HG02840 (cell line): ENCODE measurements at regions not wholly inside any gene's neighbourhood (a gene's known extent, or its start where the extent isn't known, plus 50 kb on each side); places are given as distances from the start of the nearest gene placed in this dataset.

Source experiments
- ATAC-seq: cut with Tn5 transposase; IDR thresholded peaks from one replicate; pipeline ENCODE4 v1.9.1; 2021; ENCODE audit warnings: mild to moderate bottlenecking, moderate library complexity, moderate number of reproducible peaks; ENCODE audit not compliant: unreplicated experiment, low FRiP score

GRCh38 chr2:2762166-2762908, 431.3 kb upstream of the MYT1L start:
- ATAC-seq = no peak

GRCh38 chr2:2758793-2759367, 427.8 kb upstream of the MYT1L start:
- no peak for ATAC-seq

GRCh38 chr2:2757764-2758163, 426.7 kb upstream of the MYT1L start:
- no peak for ATAC-seq

DNA sequence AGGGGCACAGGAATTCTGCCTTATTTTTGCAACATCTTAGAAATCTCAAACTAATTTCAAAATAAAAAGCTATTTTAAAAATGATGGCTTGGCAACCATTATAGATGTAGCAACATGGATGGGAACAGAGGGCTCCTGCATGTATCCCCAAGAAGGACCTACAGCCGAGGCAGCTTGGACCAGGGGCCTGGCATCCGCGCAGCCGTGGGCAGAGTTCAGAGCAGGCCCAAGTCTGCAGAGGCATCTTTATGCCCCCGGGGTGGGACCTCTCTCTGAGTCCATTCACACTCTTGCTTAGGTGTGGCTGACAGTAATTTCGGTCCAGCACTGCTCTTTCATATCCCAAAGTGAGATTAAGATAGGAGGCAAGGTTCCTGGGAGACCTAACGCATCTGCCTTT, 425.8 kb upstream of the MYT1L start:
- ATAC-seq = no peak

- no peak for ATAC-seq
Observed at GRCh38 chr2:2755990-2756389, 424.9 kb upstream of the MYT1L start.

DNA sequence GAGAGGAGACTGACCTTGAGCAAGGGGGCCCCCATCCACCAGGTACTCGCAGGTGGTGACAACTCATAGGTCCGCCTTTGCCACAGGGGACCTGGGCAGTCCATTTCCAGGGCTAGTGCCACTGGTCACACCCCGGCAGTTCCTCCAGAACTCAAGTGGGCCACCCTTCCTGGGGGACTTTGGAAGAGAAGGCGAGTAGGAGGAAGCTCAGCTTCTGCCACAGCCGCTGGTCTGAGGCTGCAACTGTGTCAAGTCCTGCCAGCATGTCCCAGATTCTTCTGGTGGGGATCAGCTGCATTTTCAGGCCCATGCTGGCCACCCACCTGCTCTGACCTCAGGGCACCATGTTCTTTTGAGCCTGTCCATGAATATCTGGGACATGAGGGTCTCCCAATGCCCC, 423.9 kb upstream of the MYT1L start:
- ATAC-seq = no peak

GRCh38 chr2:2751715-2752315, 420.7 kb upstream of the MYT1L start:
- ATAC-seq = no peak

DNA sequence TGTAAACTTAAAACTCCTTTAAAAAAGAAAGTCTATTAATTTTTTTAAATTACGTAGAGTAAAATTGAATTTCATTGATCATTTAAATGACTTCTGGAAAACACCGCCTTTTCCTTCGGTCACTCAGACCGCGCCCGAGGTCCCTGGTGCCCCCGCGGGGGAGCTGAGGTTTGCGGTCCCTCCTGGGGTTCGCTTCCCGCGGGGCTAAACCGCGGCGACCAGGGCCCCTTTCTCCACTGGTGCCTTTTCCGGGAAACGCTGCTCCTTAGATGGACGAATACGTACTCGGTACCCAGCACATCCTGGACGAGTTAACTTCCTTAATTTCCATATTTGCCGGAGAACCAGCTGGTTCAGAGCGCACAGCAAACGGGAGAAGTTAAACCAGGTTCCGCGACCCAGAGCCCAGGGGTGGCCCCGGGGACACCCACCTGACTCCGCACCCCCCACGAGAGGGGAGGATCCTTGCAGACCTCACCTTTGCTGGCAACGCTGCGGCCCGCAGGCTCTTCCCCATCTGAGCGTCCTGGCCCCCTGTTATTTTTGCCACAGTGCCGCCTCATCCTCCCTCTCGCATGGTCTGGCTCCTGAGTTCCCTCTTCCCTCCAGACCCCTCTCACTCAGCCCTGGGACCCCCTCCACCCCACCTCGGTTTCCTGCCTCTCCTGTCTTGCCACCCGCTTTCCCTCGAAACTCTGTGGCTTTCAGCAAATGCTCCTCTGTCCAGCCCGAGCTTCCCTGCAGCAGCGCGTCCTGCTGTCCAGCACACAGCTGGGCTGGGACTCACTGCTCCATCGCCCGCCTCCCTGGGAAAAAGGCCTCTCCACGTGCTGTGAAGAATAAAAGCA, 420.0 kb upstream of the MYT1L start:
- ATAC-seq = no peak

DNA sequence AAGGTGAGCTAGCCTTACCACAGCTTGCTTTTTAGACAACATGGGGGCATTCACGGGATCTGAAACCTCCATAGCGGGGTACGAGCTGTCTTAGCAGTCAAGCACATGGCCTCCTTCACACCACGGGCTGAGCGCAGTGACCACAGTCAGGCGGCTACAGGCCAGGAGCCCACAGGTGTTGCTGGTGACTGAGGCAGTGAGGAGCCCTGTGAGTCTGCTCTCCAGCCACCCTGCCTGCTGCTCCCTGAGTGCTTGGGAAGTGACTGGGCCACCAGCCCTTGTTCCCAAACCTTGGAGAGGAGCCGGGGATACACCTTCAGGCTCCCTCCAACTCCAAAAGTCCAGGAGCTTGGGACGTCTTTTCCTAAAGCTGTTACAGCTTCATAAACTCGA, 418.1 kb upstream of the MYT1L start:
- no peak for ATAC-seq

- no peak for ATAC-seq
Observed at GRCh38 chr2:2748399-2749205, 417.5 kb upstream of the MYT1L start.

DNA sequence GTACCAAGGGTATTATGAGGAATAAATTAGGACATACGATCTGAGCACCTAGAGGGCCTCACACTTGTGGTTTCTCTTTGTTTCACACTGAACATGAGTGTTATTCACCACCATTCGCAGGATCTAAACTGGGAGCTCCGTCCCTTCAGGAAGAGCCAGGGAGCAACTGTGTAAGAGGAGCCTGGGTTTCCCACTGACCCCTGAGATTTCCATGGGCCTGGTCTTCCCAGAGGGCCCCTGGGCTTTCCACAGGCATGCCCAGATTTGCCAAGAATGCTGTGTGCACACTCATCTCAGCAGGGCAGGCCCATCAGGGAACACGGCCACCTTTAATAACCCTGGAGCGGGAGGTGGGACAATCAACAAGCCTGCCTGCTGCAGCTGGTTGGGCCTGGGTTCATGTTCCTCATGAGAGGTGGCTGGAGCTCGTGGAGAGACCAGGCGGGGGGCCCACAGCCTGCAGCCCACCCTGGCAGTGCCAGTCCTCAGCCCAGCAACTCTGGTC, 416.8 kb upstream of the MYT1L start:
- ATAC-seq = no peak

DNA sequence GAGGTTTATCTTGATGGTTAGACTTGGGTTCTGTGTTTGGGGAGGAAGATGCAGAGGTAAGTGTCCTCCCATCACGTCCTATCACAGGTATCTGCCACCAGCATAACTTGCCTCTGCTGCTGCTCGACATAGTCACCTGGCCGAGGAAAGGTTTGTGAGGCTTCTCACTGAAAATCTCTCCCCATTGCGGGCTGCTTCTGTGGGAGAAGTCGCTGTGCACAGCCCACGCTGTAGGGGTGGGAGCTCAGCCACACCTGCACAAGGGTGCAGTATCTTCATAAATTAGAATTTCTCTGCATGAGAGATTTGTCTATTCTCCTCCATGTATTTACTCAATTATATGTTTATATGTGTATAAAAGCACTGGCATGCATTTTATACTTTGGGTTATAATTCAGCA, 415.7 kb upstream of the MYT1L start:
- no peak for ATAC-seq

DNA sequence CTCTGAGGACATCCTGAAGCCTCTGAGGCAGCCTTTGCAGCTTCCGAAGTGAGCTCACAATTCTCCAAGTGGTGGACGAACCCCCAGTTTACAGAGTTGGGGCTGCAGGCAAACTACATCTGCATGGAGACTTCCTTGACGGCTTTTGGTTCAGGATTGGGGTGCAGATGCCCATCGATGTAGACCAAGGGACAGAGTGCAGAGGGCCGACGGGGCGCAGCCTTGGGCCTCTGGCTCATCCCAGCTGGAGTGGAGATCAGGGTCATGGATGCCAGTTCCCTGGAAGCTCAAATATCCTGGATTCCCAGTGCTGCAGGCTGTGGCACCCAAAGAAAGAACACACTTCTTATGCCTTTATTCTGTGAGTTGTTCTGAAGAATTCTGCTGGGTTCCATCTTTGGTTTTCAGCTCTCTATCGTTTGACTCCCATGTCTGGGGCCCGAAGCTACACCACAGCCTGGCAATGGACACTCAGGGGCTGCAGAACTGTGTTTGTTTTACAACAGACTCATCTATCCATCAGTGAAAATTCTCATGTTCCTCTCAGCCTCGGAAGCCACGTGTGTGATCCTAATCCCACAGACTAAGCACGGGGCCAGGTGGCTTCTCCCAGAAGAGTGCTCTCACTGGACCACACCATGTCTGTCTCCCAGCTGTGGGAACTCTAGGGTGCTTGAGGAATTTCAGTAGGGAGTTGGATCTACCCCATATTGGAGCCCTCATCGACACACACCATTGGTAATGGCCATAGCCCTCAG, 414.1 kb upstream of the MYT1L start:
- no peak for ATAC-seq

DNA sequence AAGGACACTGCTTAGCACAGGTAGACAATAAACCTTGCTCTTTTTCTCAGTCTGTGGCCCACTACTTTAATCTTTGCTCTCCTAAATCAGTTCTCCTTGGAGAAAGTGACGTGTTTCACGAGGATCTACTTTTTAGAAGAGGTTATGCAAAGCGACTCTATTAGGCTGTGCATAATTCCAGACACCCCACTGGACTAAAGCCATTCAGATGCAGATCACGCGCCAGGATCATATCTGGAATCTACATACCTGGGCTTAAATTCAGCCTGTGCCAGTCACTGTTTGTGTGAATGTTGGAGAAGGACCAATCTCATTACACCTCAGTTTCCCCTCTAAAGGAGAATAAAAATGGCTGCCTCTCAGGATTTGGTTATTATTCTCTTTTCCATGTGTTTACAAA, 413.0 kb upstream of the MYT1L start:
- no peak for ATAC-seq

DNA sequence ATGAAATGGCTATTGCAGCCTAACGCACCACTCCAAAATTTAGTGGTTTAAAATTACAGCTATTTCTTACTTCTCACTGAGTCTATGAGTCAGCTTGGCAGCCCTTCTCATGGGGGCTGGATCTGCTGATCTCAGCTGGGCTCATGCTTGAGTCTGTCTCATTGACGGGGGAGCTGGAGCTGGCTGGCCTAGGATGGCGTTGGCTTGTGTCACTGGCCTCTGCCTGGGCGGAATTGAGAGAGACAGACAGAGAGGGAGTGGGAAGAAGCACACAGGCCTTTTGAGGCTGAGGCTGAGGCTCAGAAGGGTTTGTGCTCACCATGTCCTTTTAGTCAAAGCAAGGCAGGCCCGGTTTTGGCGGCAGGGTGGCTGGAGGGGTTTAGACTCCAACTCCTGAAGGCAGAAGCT, 412.1 kb upstream of the MYT1L start:
- ATAC-seq = no peak

- ATAC-seq = no peak
Observed at GRCh38 chr2:2742726-2743125, 411.7 kb upstream of the MYT1L start.

GRCh38 chr2:2740238-2740775, 409.2 kb upstream of the MYT1L start:
- ATAC-seq = no peak

GRCh38 chr2:2739231-2739795, 408.2 kb upstream of the MYT1L start:
- no peak for ATAC-seq

DNA sequence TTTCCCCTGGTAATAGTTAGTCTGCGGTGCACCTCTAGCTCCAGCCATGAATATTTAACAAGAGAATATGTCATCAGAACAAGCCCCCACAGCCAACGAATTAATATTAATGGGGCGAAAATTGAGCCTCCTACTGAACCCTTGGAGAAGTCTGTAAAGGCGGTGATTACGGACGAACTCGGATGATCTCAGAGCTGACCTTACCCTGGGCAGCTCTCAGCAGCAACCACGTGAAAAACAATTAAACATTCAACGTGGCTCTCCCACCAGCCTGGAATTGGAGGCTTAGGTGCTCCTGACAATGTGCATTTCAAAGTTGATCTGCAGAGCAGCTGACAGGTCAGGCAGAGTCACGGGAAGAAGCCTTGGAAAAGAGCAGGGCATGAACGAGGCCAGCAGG, 407.6 kb upstream of the MYT1L start:
- ATAC-seq = no peak
